GM12891 (cell line): ENCODE measurements at regions not wholly inside any gene's neighbourhood (a gene's known extent, or its start where the extent isn't known, plus 50 kb on each side); places are given as distances from the start of the nearest gene placed in this dataset.

Source experiments
- POLR2A ChIP-seq: IDR thresholded peaks from 2 replicates; pipeline ENCODE4 v1.6.1; 2011; ENCODE audit warnings: low read depth, low read length, control low read depth
- POLR2AphosphoS5 ChIP-seq: IDR thresholded peaks from 2 replicates; pipeline ENCODE4 v1.6.1; 2011; ENCODE audit warnings: low read depth, low read length, control low read depth
- POU2F2 ChIP-seq: IDR thresholded peaks from 2 replicates; pipeline ENCODE4 v1.6.1; 2011; ENCODE audit warnings: low read depth, mild to moderate bottlenecking, control low read depth, low read length, moderate library complexity

GRCh38 chr22:22705328-22706100 lies 61.1 kb downstream of the GGTLC2 start:
- TF ChIP-seq POLR2AphosphoS5 (no peak), POLR2A (no peak), POU2F2 (no peak)
